GM12878 (cell line): ENCODE measurements at regions not wholly inside any gene's neighbourhood (a gene's known extent, or its start where the extent isn't known, plus 50 kb on each side); places are given as distances from the start of the nearest gene placed in this dataset.

Source experiments
- ATAC-seq: fragments of 200-7000 bp; cut with Tn5 transposase; 3 replicates; pipeline ENCODE4 v1.9.1; 2020; ENCODE audit warnings: mild to moderate bottlenecking, moderate library complexity
- BruUV-seq: library from RNA; stranded (reverse); fragments of 400-500 nt; replicated peaks from 2 replicates; lab custom pipeline; 2021; lab: Mats Ljungman, UMichigan
- CTCF ChIA-PET: fragments of 300-600 bp; sonication (Branson Sonifier 250); formaldehyde crosslinking; extraction: SDS; loops from one replicate; lab custom pipeline; 2021; ENCODE audit warnings: inconsistent platforms; lab: Yijun Ruan, JAX
- POLR2A ChIA-PET: fragments of 350-600 bp; formaldehyde crosslinking; extraction: SDS; loops from one replicate; lab custom pipeline; 2021; ENCODE audit warnings: inconsistent platforms; lab: Charles Lee
- RAD21 ChIA-PET: fragments of 300-600 bp; sonication (Branson Sonifier 250); formaldehyde crosslinking; loops from one replicate; lab custom pipeline; 2023; ENCODE audit warnings: antibody characterized with exemption; ENCODE audit not compliant: unreplicated experiment; lab: Charles Lee
- SMC1A ChIA-PET: fragments of 300-600 bp; sonication (Branson Sonifier 250); formaldehyde crosslinking; loops from one replicate; lab custom pipeline; 2023; ENCODE audit not compliant: unreplicated experiment, uncharacterized antibody; lab: Charles Lee
- DNase-seq: peaks from one replicate; pipeline ENCODE4 v3.0.0-alpha.2; 2011; ENCODE audit warnings: low read depth, low spot score
- FAIRE-seq: peaks from 3 replicates; lab custom pipeline; 2011; peaks lifted over from hg19 to GRCh38; lab: Jason Lieb, UNC
- H2AFZ ChIP-seq: 2 replicates; pipeline ENCODE4 v1.6.0; 2011; ENCODE audit warnings: low read depth, low read length, control low read depth; ENCODE audit not compliant: control insufficient read depth
- H3K27ac ChIP-seq: 2 replicates; pipeline ENCODE4 v1.5.1; 2011; ENCODE audit warnings: control low read depth; ENCODE audit not compliant: control insufficient read depth, insufficient read depth
- H3K27me3 ChIP-seq, 2 experiments: replicated peaks in 1 of 2; 2 replicates each; pipeline versions ENCODE4 v1.6.0 to v1.6.1; 2011; ENCODE audit warnings: low read length in 1 of 2; ENCODE audit not compliant: control insufficient read depth in 2 of 2, insufficient read depth in 2 of 2
- H3K36me3 ChIP-seq, 2 experiments: 2 replicates each; pipeline ENCODE4 v1.5.1; 2011; ENCODE audit warnings: low read length in 1 of 2; ENCODE audit not compliant: control insufficient read depth in 2 of 2, insufficient read depth in 2 of 2
- H3K4me1 ChIP-seq: 2 replicates; pipeline ENCODE4 v1.6.1; 2011; ENCODE audit warnings: mild to moderate bottlenecking, low read length, moderate library complexity, mixed read lengths; ENCODE audit not compliant: control insufficient read depth, insufficient read depth
- H3K4me2 ChIP-seq: 2 replicates; pipeline ENCODE4 v1.6.0; 2011; ENCODE audit warnings: control low read depth; ENCODE audit not compliant: control insufficient read depth, insufficient read depth
- H3K4me3 ChIP-seq: fragments of 200-600 bp; sonication (generic); 2 replicates; pipeline ENCODE4 v1.5.1; 2016
- H3K79me2 ChIP-seq: 2 replicates; pipeline ENCODE4 v1.6.0; 2011; ENCODE audit warnings: low read length; ENCODE audit not compliant: control insufficient read depth, insufficient read depth
- H3K9ac ChIP-seq: 2 replicates; pipeline ENCODE4 v1.8.0; 2011; ENCODE audit warnings: low read length, control low read depth, mixed read lengths; ENCODE audit not compliant: control insufficient read depth, insufficient read depth
- H3K9me3 ChIP-seq: replicated peaks from 3 replicates; pipeline ENCODE4 v1.5.1; 2011; ENCODE audit warnings: mild to moderate bottlenecking, low read length; ENCODE audit not compliant: control insufficient read depth, insufficient read depth
- H4K20me1 ChIP-seq: 2 replicates; pipeline ENCODE4 v1.6.0; 2011; ENCODE audit not compliant: control insufficient read depth, insufficient read depth
- CBFB ChIP-seq: IDR thresholded peaks from 2 replicates; pipeline ENCODE4 v1.6.1; 2016; ENCODE audit warnings: antibody characterized with exemption, low read depth
- EZH2 ChIP-seq: IDR thresholded peaks from 2 replicates; pipeline ENCODE4 v1.6.1; 2012; ENCODE audit warnings: low read depth, mild to moderate bottlenecking, control low read depth, inconsistent platforms, low read length, borderline replicate concordance; ENCODE audit not compliant: control insufficient read depth
- NR2F1 ChIP-seq: fragments of 450-650 bp; conservative IDR thresholded peaks from 2 replicates; pipeline ENCODE4 v1.6.1; 2017; ENCODE audit warnings: mild to moderate bottlenecking
- TARDBP ChIP-seq: IDR thresholded peaks from 2 replicates; pipeline ENCODE4 v1.6.1; 2016; ENCODE audit warnings: borderline replicate concordance
- WRNIP1 ChIP-seq: IDR thresholded peaks from 2 replicates; pipeline ENCODE4 v1.6.1; 2011; ENCODE audit warnings: low read depth, low read length, improper control_type of control experiment, borderline replicate concordance
- WGBS: methylation state at CpG from one replicate; pipeline ENCODE4 v1.1.6; 2016; ENCODE audit warnings: low lambda C conversion rate; ENCODE audit not compliant: insufficient replicate concordance, insufficient coverage; ENCODE audit errors: missing lambda C conversion rate; 5-methylcytosine and 5-hydroxymethylcytosine counted together
- in situ Hi-C: fragments of 300-500 bp; cut with MboI; formaldehyde crosslinking; loops from 9 replicates; pipeline ENCODE4 v1.14.3; 2018; ENCODE audit warnings: mixed read lengths
- intact Hi-C: fragments of 100-400 bp; cut with micrococcal nuclease; formaldehyde crosslinking; loops from one replicate; pipeline ENCODE4 v1.14.2; 2022; ENCODE audit not compliant: unreplicated experiment
- TF ChIP-seq, protein P1 (sequence below): IDR thresholded peaks from 2 replicates; pipeline ENCODE4 v1.6.1; 2011; ENCODE audit warnings: borderline replicate concordance, low read depth, mild to moderate bottlenecking, moderate library complexity, low read length; ENCODE audit not compliant: insufficient read depth, poor library complexity, severe bottlenecking
- TF ChIP-seq, protein P2 (sequence below): fragments of 450-650 bp; IDR thresholded peaks from 2 replicates; pipeline ENCODE4 v1.6.1; 2017; ENCODE audit warnings: mild to moderate bottlenecking, moderate library complexity

DNA sequence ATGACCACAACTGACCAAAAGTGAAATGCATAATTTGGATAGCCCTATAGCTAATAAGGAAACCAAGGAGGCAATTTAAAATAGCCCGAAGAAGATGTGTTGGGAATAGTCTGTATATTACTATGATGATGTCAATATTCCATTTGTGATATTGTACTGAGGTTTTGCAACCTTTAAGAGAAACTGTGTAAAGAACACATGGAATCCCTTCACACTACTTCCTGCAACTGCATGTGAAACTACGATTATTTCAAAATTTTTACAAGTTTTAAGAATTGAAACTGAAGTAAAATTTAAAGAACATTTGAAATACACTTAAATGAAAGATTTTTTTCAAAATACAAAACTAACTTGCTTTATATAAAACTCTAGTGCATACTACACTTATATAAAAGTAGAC is 504.3 kb upstream of the ID2 start (continued):
- TF ChIP-seq, protein P1, sequence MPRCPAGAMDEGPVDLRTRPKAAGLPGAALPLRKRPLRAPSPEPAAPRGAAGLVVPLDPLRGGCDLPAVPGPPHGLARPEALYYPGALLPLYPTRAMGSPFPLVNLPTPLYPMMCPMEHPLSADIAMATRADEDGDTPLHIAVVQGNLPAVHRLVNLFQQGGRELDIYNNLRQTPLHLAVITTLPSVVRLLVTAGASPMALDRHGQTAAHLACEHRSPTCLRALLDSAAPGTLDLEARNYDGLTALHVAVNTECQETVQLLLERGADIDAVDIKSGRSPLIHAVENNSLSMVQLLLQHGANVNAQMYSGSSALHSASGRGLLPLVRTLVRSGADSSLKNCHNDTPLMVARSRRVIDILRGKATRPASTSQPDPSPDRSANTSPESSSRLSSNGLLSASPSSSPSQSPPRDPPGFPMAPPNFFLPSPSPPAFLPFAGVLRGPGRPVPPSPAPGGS: no peak
- TF ChIP-seq CBFB (no peak), EZH2 (no peak), NR2F1 (no peak), WRNIP1 (no peak)
- TF ChIP-seq, protein P2, sequence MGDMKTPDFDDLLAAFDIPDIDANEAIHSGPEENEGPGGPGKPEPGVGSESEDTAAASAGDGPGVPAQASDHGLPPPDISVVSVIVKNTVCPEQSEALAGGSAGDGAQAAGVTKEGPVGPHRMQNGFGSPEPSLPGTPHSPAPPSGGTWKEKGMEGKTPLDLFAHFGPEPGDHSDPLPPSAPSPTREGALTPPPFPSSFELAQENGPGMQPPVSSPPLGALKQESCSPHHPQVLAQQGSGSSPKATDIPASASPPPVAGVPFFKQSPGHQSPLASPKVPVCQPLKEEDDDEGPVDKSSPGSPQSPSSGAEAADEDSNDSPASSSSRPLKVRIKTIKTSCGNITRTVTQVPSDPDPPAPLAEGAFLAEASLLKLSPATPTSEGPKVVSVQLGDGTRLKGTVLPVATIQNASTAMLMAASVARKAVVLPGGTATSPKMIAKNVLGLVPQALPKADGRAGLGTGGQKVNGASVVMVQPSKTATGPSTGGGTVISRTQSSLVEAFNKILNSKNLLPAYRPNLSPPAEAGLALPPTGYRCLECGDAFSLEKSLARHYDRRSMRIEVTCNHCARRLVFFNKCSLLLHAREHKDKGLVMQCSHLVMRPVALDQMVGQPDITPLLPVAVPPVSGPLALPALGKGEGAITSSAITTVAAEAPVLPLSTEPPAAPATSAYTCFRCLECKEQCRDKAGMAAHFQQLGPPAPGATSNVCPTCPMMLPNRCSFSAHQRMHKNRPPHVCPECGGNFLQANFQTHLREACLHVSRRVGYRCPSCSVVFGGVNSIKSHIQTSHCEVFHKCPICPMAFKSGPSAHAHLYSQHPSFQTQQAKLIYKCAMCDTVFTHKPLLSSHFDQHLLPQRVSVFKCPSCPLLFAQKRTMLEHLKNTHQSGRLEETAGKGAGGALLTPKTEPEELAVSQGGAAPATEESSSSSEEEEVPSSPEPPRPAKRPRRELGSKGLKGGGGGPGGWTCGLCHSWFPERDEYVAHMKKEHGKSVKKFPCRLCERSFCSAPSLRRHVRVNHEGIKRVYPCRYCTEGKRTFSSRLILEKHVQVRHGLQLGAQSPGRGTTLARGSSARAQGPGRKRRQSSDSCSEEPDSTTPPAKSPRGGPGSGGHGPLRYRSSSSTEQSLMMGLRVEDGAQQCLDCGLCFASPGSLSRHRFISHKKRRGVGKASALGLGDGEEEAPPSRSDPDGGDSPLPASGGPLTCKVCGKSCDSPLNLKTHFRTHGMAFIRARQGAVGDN: no peak

DNA sequence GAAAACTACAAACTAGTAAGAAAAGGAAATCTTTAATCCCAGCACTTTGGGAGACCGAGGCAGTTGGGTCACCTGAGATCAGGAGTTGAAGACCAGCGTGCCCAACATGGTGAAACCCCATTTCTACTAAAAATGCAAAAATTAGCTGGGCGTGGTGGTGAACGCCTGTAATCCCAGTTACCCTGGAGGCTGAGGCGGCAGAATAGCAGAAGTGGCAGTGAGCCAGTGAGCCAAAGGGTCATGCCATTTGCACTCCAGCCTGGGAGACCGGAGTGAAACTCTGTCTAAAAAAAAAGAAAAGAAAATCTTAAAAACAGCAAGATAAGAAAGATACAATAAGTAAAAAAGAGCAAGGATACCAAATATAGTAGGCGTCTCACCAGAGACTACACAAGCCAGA is 502.9 kb upstream of the ID2 start:
- Histone ChIP-seq H3K4me3 (no peak overlapping the region), H3K4me1 (no peaks in the 10 kb centered on the region), H3K4me2 (no peak overlapping the region), H3K27me3 (no peaks in the 10 kb centered on the region), H3K9ac (no peak overlapping the region), H4K20me1 (no peaks in the 10 kb centered on the region), H2AFZ (no peak overlapping the region), H3K9me3 (no peaks in the 10 kb centered on the region; the same call in 2 of the 3 replicates), H3K36me3 (no peaks in the 10 kb centered on the region), H3K79me2 (no peaks in the 10 kb centered on the region), H3K27ac (no peak overlapping the region)
- DNase-seq (no peak), FAIRE-seq (no peak), ATAC-seq (no peak)
- intact Hi-C loops (loop anchor here (10.0 kb wide), 1 partner anchor 506 kb away; the partner anchor contains the start of gene ID2), in situ Hi-C loops (no loop called here)
- ChIA-PET CTCF (interaction anchor here (1.0 kb wide), 1 partner anchor 17 kb away, joined by 3 read pairs; no protein-coding TSS in a partner anchor), RAD21 (interaction anchor here (1.4 to 1.6 kb wide), 2 partner anchors 8 to 10 kb away, joined by 3 to 4 read pairs; no protein-coding TSS in a partner anchor), POLR2A (no interaction called here), SMC1A (interaction anchor here (1.0 to 1.7 kb wide), 5 partner anchors 11 to 75 kb away, joined by 3 to 4 read pairs (median 3); no protein-coding TSS in a partner anchor)
- whole genome bisulfite sequencing: 62% methylated on average over 7 of the region's 7 CpGs
- no TSS peak for BruUV-seq
- TF ChIP-seq TARDBP: no peak
